HG02852 (cell line): ENCODE measurements at regions not wholly inside any gene's neighbourhood (a gene's known extent, or its start where the extent isn't known, plus 50 kb on each side); places are given as distances from the start of the nearest gene placed in this dataset.

Experiments used
- ATAC-seq: cut with Tn5 transposase; IDR thresholded peaks from one replicate; pipeline ENCODE4 v1.9.1; 2021; ENCODE audit warnings: mild to moderate bottlenecking, moderate library complexity; ENCODE audit not compliant: unreplicated experiment

- no peak for ATAC-seq
Observed at GRCh38 chr7:54701982-54702381, 57.0 kb downstream of the SEC61G start.

GRCh38 chr7:54699715-54700114 is 59.3 kb downstream of the SEC61G start:
- ATAC-seq = no peak

GRCh38 chr7:54697659-54698186 is 61.3 kb downstream of the SEC61G start:
- no peak for ATAC-seq

GRCh38 chr7:54690892-54691291 is 68.1 kb downstream of the SEC61G start:
- no peak for ATAC-seq

GRCh38 chr7:54690050-54690443 is 69.0 kb downstream of the SEC61G start:
- no peak for ATAC-seq

GRCh38 chr7:54689394-54690049 is 69.5 kb downstream of the SEC61G start:
- no peak for ATAC-seq

- ATAC-seq = no peak
Observed at GRCh38 chr7:54687462-54688212, 71.4 kb downstream of the SEC61G start.

GRCh38 chr7:54680377-54681005 is 78.5 kb downstream of the SEC61G start:
- no peak for ATAC-seq

GRCh38 chr7:54679490-54679817 is 79.6 kb downstream of the SEC61G start:
- ATAC-seq = no peak

GRCh38 chr7:54678763-54679489 is 80.1 kb downstream of the SEC61G start:
- no peak for ATAC-seq

- no peak for ATAC-seq
Observed at GRCh38 chr7:54674891-54675290, 84.1 kb downstream of the SEC61G start.

- ATAC-seq = no peak
Observed at GRCh38 chr7:54672519-54672918, 86.5 kb downstream of the SEC61G start.

GRCh38 chr7:54664235-54665228 is 94.5 kb downstream of the SEC61G start:
- peak; percentile 85 for ATAC-seq

GRCh38 chr7:54663603-54664234 is 95.3 kb downstream of the SEC61G start:
- no peak for ATAC-seq

- ATAC-seq = no peak
Observed at GRCh38 chr7:54663186-54663585, 95.8 kb downstream of the SEC61G start.

GRCh38 chr7:54662701-54663100 is 96.3 kb downstream of the SEC61G start:
- ATAC-seq = no peak

- ATAC-seq = no peak
Observed at GRCh38 chr7:54653905-54654304, 105.1 kb downstream of the SEC61G start.

GRCh38 chr7:54643064-54643463 is 100.9 kb downstream of the VSTM2A start:
- no peak for ATAC-seq

- ATAC-seq = no peak
Observed at GRCh38 chr7:54637712-54638396, 95.7 kb downstream of the VSTM2A start.
